ENCODE measurements at regions not wholly inside any gene's neighbourhood (a gene's known extent, or its start where the extent isn't known, plus 50 kb on each side); places are given as distances from the start of the nearest gene placed in this dataset.
"Not testable (repeated sequence)": the region's sequence is repeated elsewhere in the genome, so short reads cannot be mapped to it uniquely, and the experiment has no call there.

GRCh38 chr2:60212181-60212945 is 341.1 kb downstream of the BCL11A start:
- no peak overlapping the region for H3K4me3 ChIP-seq (ENCODE audit: low read length)
- no peak for DNase-seq (ENCODE audit: low read depth)
- TF ChIP-seq, protein P1, sequence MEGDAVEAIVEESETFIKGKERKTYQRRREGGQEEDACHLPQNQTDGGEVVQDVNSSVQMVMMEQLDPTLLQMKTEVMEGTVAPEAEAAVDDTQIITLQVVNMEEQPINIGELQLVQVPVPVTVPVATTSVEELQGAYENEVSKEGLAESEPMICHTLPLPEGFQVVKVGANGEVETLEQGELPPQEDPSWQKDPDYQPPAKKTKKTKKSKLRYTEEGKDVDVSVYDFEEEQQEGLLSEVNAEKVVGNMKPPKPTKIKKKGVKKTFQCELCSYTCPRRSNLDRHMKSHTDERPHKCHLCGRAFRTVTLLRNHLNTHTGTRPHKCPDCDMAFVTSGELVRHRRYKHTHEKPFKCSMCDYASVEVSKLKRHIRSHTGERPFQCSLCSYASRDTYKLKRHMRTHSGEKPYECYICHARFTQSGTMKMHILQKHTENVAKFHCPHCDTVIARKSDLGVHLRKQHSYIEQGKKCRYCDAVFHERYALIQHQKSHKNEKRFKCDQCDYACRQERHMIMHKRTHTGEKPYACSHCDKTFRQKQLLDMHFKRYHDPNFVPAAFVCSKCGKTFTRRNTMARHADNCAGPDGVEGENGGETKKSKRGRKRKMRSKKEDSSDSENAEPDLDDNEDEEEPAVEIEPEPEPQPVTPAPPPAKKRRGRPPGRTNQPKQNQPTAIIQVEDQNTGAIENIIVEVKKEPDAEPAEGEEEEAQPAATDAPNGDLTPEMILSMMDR (conservative IDR thresholded peaks at IDR 0.05; ENCODE audit: low read length) = no peak

- DNase-seq (ENCODE audit: low read depth); H3K4me3 ChIP-seq (ENCODE audit: low read length): not testable (repeated sequence)
Measured at GRCh38 chr2:60189006-60189405, 364.4 kb downstream of the BCL11A start.

GRCh38 chr2:60175290-60175689 is 378.2 kb downstream of the BCL11A start:
- no peak overlapping the region for H3K4me3 ChIP-seq (ENCODE audit: low read length)

DNA sequence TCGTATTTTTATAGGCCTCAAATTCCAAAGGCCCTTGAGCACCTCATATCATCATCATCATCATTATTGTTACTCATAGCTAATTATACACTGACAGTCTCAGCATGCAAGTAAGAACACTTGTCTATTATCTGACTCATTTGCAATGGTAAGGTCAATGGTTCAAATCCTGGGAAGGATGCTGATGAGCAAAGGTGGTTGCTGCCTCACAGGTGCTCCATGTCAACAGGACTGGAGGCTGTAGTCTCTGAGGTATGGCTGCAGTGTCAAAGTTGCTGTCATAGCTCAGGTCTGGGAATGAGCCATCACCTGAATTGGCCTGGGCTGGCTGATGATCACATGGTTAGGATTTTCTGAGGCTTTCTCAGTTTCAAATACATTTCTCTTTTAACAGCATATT is 379.3 kb downstream of the BCL11A start:
- TF ChIP-seq, protein P1 (conservative IDR thresholded peaks at IDR 0.05; ENCODE audit: low read length) = no peak
- DNase-seq (ENCODE audit: low read depth) = no peak
- H3K4me3 ChIP-seq (ENCODE audit: low read length) = no peak overlapping the region

More at GRCh38 chr2:60175290-60175689, 378.2 kb downstream of the BCL11A start:
- DNase-seq (ENCODE audit: low read depth) = no peak
- TF ChIP-seq, protein P1 (conservative IDR thresholded peaks at IDR 0.05; ENCODE audit: low read length) = no peak

DNA sequence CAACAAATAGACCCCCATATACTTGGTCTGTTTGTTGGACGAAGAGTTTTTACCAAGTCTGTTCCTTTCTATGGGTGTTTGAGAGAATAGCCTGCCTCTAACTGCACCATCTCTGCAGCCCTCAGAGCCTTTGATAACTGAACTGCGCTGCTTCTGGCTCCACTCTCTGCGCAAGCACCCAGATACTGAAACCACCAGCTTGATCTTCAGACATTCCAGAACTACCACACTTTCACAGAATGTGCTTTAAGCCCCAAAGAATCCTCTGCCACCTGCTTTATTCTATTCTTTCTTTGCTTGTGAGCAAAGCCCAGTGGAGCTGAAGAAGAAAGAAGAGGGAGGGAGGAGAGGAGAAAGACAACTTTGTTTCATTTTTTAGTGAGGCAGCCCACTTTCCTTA is 380.7 kb downstream of the BCL11A start:
- TF ChIP-seq, protein P1 (conservative IDR thresholded peaks at IDR 0.05; ENCODE audit: low read length) = no peak
- H3K4me3 ChIP-seq (ENCODE audit: low read length) = no peak overlapping the region
- no peak for DNase-seq (ENCODE audit: low read depth)

GRCh38 chr2:60170272-60170671 is 383.2 kb downstream of the BCL11A start:
- H3K4me3 ChIP-seq (ENCODE audit: low read length) = no peak overlapping the region
- TF ChIP-seq, protein P1 (conservative IDR thresholded peaks at IDR 0.05; ENCODE audit: low read length) = no peak
- DNase-seq (ENCODE audit: low read depth) = no peak

DNA sequence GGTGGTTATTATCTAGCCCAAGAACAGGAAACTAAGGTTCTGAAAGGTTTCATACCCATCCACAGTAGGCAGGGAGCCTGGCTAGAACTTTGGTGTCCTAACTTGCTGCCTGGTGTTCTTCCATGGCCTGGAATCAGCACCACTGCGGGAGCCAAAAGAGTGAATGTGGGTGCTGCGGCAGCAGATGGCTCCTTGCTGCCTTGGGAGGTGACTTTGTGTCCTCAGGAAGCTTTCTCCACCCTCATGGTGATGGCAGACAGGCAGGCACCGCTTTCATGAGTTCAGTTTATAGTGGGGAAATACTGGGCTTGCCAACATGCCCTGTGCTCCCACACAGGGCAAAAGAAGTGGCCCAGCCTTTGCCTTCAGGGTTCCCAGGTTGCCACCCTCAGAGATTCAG is 385.2 kb downstream of the BCL11A start:
- no peak for DNase-seq (ENCODE audit: low read depth)
- TF ChIP-seq, protein P1 (conservative IDR thresholded peaks at IDR 0.05; ENCODE audit: low read length) = no peak
- H3K4me3 ChIP-seq (ENCODE audit: low read length) = no peak overlapping the region
